ENCODE measurements at regions not wholly inside any gene's neighbourhood (a gene's known extent, or its start where the extent isn't known, plus 50 kb on each side); places are given as distances from the start of the nearest gene placed in this dataset.

GRCh38 chr3:10599017-10599416 lies 93.6 kb upstream of the ATP2B2 start:
- Histone ChIP-seq H3K9ac (ENCODE audit: low read length) (no peak overlapping the region), H3K4me2 (ENCODE audit: low read depth, low read length, poor library complexity, severe bottlenecking) (no peak overlapping the region), H3K36me3 (ENCODE audit: low read length) (no peaks in the 10 kb centered on the region), H3K79me2 (ENCODE audit: insufficient read depth, low read length) (no peaks in the 10 kb centered on the region), H3K27me3 (ENCODE audit: low read length) (no peaks in the 10 kb centered on the region), H3K27ac (ENCODE audit: low read depth, low read length) (no peak overlapping the region), H3F3A (ENCODE audit: insufficient read depth) (no peaks in the 10 kb centered on the region), H4K20me1 (ENCODE audit: low read depth, low read length) (no peaks in the 10 kb centered on the region), H3K9me3 (ENCODE audit: insufficient read depth, low read length) (no peaks in the 10 kb centered on the region), H3K4me3 (ENCODE audit: insufficient read depth, low read length, poor library complexity, severe bottlenecking) (no peak overlapping the region), H3K9me2 (replicated peaks; ENCODE audit: insufficient read depth, low read length) (no peaks in the 10 kb centered on the region), H2AFZ (ENCODE audit: low read depth, low read length, severe bottlenecking) (no peak overlapping the region)
- no peak for TF ChIP-seq CTCF (IDR thresholded peaks at IDR 0.05; ENCODE audit: insufficient read depth, low read length, poor library complexity, severe bottlenecking)
- TF ChIP-seq EZH2phosphoT487 (conservative IDR thresholded peaks at IDR 0.05; ENCODE audit: low read length), result no peak

- H3K9me2 ChIP-seq (replicated peaks; ENCODE audit: insufficient read depth, low read length), result no peaks in the 10 kb centered on the region
- H3K79me2 ChIP-seq (ENCODE audit: insufficient read depth, low read length), result no peaks in the 10 kb centered on the region
- H3K27ac ChIP-seq (ENCODE audit: low read depth, low read length), result no peak overlapping the region
- no peaks in the 10 kb centered on the region for H3K36me3 ChIP-seq (ENCODE audit: low read length)
- H4K20me1 ChIP-seq (ENCODE audit: low read depth, low read length), result no peaks in the 10 kb centered on the region
- no peak overlapping the region for H2AFZ ChIP-seq (ENCODE audit: low read depth, low read length, severe bottlenecking)
- H3F3A ChIP-seq (ENCODE audit: insufficient read depth), result no peaks in the 10 kb centered on the region
- no peak overlapping the region for H3K4me3 ChIP-seq (ENCODE audit: insufficient read depth, low read length, poor library complexity, severe bottlenecking)
- H3K9ac ChIP-seq (ENCODE audit: low read length), result no peak overlapping the region
- H3K4me2 ChIP-seq (ENCODE audit: low read depth, low read length, poor library complexity, severe bottlenecking), result no peak overlapping the region
- TF ChIP-seq EZH2phosphoT487 (conservative IDR thresholded peaks at IDR 0.05; ENCODE audit: low read length) (no peak), CTCF (IDR thresholded peaks at IDR 0.05; ENCODE audit: insufficient read depth, low read length, poor library complexity, severe bottlenecking) (no peak)
- H3K27me3 ChIP-seq (ENCODE audit: low read length), result no peaks in the 10 kb centered on the region
- H3K9me3 ChIP-seq (ENCODE audit: insufficient read depth, low read length), result no peaks in the 10 kb centered on the region
These were observed 94.1 kb upstream of the ATP2B2 start for GRCh38 chr3:10599444-10599843.

GRCh38 chr3:10600296-10600714 lies 94.9 kb upstream of the ATP2B2 start:
- no peaks in the 10 kb centered on the region for H4K20me1 ChIP-seq (ENCODE audit: low read depth, low read length)
- H3K4me2 ChIP-seq (ENCODE audit: low read depth, low read length, poor library complexity, severe bottlenecking), result no peak overlapping the region
- TF ChIP-seq CTCF (IDR thresholded peaks at IDR 0.05; ENCODE audit: insufficient read depth, low read length, poor library complexity, severe bottlenecking) (no peak), EZH2phosphoT487 (conservative IDR thresholded peaks at IDR 0.05; ENCODE audit: low read length) (no peak)
- H3K27ac ChIP-seq (ENCODE audit: low read depth, low read length), result no peak overlapping the region
- no peaks in the 10 kb centered on the region for H3K79me2 ChIP-seq (ENCODE audit: insufficient read depth, low read length)
- no peak overlapping the region for H3K4me3 ChIP-seq (ENCODE audit: insufficient read depth, low read length, poor library complexity, severe bottlenecking)
- no peaks in the 10 kb centered on the region for H3K9me3 ChIP-seq (ENCODE audit: insufficient read depth, low read length)
- H3K9ac ChIP-seq (ENCODE audit: low read length), result no peak overlapping the region
- H3K27me3 ChIP-seq (ENCODE audit: low read length), result no peaks in the 10 kb centered on the region
- no peaks in the 10 kb centered on the region for H3K36me3 ChIP-seq (ENCODE audit: low read length)
- H2AFZ ChIP-seq (ENCODE audit: low read depth, low read length, severe bottlenecking), result no peak overlapping the region
- no peaks in the 10 kb centered on the region for H3K9me2 ChIP-seq (replicated peaks; ENCODE audit: insufficient read depth, low read length)
- H3F3A ChIP-seq (ENCODE audit: insufficient read depth), result no peaks in the 10 kb centered on the region

All from SU-DHL-6 (cell line).